Hindlimb muscle (tissue), 1 donor: ENCODE measurements at regions not wholly inside any gene's neighbourhood (a gene's known extent, or its start where the extent isn't known, plus 50 kb on each side); places are given as distances from the start of the nearest gene placed in this dataset.

Experiments used
- DNase-seq: peaks from one replicate; pipeline ENCODE4 v3.0.0-alpha.2; 2013

DNA sequence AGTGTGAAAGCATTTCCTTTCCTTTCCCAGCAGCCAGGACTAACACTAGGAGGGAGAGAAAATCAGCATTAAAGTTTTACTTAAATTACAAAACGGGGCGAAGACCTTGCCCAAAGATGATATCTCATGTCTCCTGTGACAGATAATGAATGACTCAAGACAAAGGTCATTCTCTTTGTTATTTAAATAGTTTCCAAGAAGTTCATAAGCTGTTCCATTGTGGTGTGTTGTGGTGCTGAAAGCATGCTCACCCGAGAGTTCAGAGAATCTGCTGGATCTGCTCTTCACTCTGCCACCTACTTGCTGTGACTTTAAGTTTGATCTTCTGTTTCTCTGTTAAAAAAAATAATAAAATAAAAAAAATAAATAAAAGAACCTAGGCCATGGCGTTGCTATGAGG is 265.9 kb upstream of the NR4A3 start:
- no peak for DNase-seq

GRCh38 chr9:99556998-99557397 is 264.7 kb upstream of the NR4A3 start:
- DNase-seq, result no peak

GRCh38 chr9:99557816-99558215 is 263.9 kb upstream of the NR4A3 start:
- DNase-seq, result no peak

DNA sequence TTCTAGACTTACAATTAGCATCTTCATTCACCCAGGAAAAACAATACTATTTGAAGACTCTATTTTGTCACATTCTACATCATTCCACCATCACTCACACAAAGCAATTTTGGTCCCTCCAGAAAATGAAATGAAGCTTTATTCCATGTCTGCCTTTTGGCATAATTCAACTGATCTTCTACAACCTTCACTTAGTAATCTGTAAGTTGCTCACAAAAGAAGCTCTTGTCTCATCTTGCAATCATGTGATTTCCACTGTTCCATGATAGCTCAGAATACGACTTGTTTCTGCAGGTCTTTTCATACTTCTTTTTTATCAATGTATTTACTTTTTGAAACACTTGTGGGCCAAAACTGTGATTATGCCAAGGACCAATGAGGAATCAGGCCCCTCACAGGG is 261.9 kb upstream of the NR4A3 start:
- no peak for DNase-seq

DNA sequence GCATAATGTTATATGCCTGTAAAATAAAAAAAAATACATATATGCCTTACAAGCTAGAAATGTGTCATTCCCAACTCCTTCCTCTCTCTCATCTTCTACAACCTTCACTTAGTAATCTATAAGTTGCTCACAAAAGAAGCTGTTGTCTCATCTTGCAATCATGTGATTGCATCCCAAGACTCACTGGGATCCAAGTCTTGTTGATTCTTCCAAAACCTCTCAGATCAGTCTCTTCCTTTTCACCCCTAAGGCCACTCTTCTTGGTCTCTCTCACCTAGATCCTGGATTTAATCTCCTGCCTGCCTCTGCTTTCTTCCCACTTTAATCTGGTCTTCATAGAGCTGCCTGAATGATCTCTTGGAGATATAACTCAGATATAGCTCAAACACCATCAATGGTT is 261.1 kb upstream of the NR4A3 start:
- no peak for DNase-seq

DNA sequence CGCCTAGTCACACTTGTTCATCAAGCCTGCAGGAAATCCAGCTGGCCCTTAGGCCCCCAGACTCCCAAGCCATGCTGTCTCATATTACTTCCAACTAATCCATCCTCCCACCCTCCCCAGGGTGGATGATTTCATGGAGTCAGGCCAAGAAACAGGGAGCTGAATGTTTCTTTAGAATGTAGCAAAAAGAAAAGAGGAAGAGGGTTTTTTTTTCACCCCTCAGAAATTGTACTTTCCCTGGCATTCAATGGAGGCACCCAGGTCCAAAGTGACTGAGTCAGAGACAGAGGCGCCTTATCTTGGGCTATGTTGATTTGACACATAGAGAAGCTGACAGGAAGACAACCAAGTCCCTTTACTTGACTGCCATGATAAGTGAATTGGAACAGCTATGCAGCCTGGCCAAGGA is 260.2 kb upstream of the NR4A3 start:
- DNase-seq, result peak; percentile 15

DNA sequence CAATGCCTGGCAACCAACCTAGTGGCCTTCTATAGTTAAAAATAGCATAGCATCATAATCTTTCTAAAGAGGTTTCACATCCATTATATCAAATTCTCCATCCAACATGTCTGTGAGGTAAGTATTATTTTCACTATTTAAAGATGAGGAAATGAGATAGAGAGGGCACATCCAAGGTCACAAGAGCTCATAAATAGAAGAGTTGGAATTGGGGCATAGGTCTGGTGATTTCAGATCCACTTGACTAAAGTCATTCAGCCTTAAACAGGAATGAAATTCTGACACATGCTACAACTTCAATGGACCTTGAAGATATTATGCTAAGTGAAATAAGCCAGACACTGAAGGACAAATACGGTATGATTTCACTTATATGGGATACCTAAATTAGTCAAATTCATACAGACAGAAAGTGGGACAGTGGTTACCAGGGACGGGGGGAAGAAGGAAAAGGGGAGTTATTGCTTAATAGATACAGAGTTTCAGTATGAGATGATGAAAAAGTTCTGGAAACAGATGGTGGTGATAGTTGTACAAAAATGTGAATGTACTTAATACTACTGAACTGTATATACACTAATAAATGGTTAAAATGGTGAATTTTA is 259.6 kb upstream of the NR4A3 start:
- no peak for DNase-seq

DNA sequence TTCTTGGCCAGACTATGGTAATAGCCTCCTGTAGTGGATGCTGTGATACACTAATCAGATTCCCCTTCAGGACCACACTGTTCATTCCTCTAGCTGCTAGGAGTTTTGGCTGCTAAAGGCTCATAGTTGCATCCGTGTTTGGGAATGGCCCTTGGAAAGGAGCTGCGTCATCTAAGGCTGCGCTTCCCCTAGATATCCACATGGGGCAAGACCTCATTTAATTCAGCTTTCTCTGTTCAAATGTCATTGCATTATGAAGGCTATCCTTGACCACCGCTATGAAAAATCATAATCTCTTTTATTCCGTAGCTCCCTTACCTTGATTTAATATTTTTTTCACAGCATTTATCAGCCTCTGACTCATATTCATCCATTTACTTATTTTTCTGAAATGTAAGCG is 258.3 kb upstream of the NR4A3 start:
- DNase-seq, result no peak

GRCh38 chr9:99565203-99565602 is 256.5 kb upstream of the NR4A3 start:
- DNase-seq, result no peak

- no peak for DNase-seq
These were observed 254.2 kb upstream of the NR4A3 start for GRCh38 chr9:99567436-99567835.

GRCh38 chr9:99569840-99570239 is 251.8 kb upstream of the NR4A3 start:
- no peak for DNase-seq

DNA sequence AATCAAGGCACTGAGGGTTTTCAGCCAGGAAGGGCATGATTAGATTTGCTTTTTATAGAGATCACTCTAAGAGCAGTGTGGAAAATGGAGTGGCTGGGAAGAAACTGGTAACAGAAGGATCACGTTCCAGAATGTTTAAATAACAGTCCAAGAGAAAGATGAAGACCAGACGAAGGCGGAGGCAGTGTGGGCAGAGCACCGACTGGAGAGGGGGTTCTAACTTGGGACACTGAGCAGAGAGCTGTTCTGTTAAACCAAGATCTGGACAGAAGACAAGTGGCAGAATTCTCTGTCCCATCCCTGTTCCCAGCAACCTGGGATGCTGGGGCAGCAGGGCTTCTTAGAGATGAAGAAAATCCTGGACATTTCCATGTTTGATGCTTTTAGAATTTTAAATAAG is 249.1 kb upstream of the NR4A3 start:
- DNase-seq, result no peak

DNA sequence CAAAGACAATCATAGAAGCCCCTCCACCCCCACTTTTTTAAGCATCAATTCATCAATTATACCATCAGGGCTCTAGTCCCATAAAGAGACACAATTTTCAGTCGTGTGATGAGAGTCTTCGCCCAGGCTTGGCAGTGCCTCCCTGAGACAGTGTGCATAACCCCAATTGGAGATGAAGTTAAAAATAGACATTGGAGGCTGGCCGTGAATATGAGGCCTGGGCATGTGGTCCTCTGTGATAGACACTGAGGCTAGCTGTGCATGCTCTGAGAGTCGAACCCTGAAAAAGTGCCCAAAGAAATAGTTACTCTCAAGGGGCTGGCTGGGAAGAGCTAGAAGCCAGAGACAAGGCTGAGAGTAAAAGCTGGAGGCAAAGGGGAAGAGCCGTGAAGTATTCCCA is 248.6 kb upstream of the NR4A3 start:
- DNase-seq, result no peak

- DNase-seq, result no peak
These were observed 247.8 kb upstream of the NR4A3 start for GRCh38 chr9:99573886-99574285.

GRCh38 chr9:99576002-99576401 is 245.7 kb upstream of the NR4A3 start:
- DNase-seq, result no peak

DNA sequence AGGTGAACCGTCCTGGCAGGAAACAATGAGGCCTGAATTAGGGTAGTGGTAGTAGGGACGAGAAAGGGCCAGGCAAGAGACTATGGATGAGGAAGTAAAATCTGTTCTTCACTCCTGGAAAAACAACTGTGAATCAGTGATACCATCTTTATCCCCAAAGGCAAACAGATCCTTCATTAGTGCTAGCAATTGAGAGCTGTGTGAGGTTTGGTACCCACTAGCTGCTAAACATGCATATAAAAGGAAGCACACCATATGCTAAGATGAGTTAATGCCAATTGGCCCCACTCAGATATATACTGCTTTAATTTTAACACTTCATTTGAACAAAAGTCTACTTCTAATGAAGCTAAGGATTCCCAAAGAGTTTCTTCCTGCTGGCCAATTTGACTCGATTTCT is 244.8 kb upstream of the NR4A3 start:
- no peak for DNase-seq

DNA sequence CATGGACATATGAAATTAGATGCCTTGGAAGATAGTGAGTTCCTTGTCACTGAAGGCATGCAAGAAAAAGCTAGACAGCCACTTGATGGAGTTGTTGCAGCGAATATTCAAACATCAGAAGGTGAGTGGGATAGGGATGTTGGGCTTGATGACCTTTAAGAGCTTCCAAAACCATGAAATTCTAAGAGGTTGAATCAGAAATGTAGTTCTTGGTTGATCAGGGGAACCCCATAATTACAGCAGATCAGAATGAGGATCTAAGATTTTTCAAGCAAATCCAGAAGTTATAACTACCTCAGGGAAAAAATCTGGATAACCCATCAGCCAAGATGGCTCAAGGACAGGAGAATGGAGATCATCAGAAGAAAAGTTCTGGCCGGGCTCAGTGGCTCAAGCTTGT is 244.3 kb upstream of the NR4A3 start:
- no peak for DNase-seq

- DNase-seq, result no peak
These were observed 243.0 kb upstream of the NR4A3 start for GRCh38 chr9:99578666-99579065.

- no peak for DNase-seq
These were observed 241.7 kb upstream of the NR4A3 start for GRCh38 chr9:99579964-99580363.

- DNase-seq, result no peak
These were observed 238.9 kb upstream of the NR4A3 start for GRCh38 chr9:99582814-99583213.

- no peak for DNase-seq
These were observed 233.4 kb upstream of the NR4A3 start for GRCh38 chr9:99588299-99588698.

DNA sequence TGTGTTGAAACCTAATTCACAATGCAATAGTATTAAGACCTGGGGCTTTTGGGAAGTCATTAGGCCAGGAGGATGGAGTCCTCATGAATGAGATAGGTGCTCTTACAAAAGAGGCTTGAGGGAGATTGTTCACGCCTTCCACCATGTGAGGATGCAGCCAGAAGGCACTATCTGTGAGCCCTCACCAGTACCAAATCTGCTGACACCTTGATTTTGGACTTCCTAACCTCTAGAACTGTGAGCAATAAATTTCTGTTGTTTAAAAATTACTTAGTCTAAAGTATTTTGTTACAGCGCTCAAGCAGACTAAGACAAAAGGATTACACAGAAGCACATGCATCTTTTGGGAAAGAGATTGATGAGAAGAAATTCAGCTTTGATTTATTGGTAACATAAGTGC is 232.9 kb upstream of the NR4A3 start:
- no peak for DNase-seq

DNA sequence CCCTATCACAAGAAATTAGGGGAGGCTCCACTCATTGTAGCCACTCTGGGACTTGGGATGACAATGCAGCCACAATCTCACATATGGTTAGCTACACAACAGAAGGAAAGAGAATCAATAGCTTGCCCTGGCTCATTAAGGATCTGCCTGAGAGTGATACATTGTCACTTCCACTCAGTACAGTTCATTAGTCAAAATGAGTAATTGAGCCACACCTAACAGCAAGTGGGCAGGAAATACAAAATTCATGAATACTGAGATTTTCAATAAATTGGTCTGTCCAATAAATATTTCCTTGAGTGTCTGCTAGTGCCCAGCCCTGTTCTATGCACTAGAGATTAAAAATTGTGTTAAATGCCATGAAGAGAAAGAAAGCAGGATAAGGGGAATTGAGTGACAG is 231.3 kb upstream of the NR4A3 start:
- no peak for DNase-seq

GRCh38 chr9:99590840-99591239 is 230.8 kb upstream of the NR4A3 start:
- no peak for DNase-seq

DNA sequence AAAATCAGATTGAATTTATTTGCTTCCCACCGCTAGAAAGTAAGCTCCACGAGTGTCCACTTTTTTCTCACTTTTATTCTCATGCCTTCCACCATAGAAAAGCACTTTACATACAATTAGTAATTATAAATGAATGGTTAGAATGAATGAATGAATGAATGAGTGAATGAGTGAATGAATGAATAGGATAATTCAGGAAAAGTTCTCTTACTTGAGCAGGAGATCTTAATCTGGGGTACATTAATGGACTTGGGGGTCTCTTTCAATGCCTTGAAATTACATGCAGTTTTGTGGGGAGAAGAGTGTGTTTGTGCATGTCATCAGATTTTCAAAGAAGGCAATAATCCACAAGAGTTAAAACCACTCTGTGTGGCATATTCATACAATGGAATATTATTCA is 229.9 kb upstream of the NR4A3 start:
- DNase-seq, result no peak
